Suprapubic skin (tissue), 4 donors: ENCODE measurements at regions not wholly inside any gene's neighbourhood (a gene's known extent, or its start where the extent isn't known, plus 50 kb on each side); places are given as distances from the start of the nearest gene placed in this dataset.

Source experiments
- DNase-seq, 2 donors: peaks; one replicate each; pipeline ENCODE4 v3.0.0-alpha.2; 2019; ENCODE audit warnings: low spot score in 2 of 2
- H3K27ac ChIP-seq: fragments of 200-600 bp; sonication (generic); one replicate; pipeline ENCODE4 v1.5.1; 2019
- H3K27me3 ChIP-seq: fragments of 200-600 bp; sonication (generic); one replicate; pipeline ENCODE4 v1.5.1; 2019
- H3K36me3 ChIP-seq: fragments of 200-600 bp; sonication (generic); one replicate; pipeline ENCODE4 v1.5.1; 2019
- H3K4me1 ChIP-seq: fragments of 200-600 bp; sonication (generic); one replicate; pipeline ENCODE4 v1.5.1; 2019
- H3K4me3 ChIP-seq: fragments of 200-600 bp; sonication (generic); one replicate; pipeline ENCODE4 v1.5.1; 2019; ENCODE audit warnings: mild to moderate bottlenecking
- H3K9me3 ChIP-seq: fragments of 200-600 bp; sonication (generic); one replicate; pipeline ENCODE4 v1.5.1; 2019
- EP300 ChIP-seq: sonication (generic); formaldehyde crosslinking; IDR thresholded peaks from one replicate; pipeline ENCODE4 v1.6.1; 2017; ENCODE audit warnings: antibody characterized with exemption
- POLR2A ChIP-seq, 2 donors: fragments of 450-650 bp; IDR thresholded peaks; one replicate each; pipeline ENCODE4 v1.6.1; 2017; ENCODE audit warnings: antibody characterized with exemption in 2 of 2, mild to moderate bottlenecking in 2 of 2, moderate library complexity in 2 of 2
- POLR2AphosphoS5 ChIP-seq, 3 donors: sonication (generic); formaldehyde crosslinking; IDR thresholded peaks; one replicate each; pipeline ENCODE4 v1.6.1; 2017; ENCODE audit warnings: antibody characterized with exemption in 3 of 3
- WGBS: methylation state at CpG from one replicate; pipeline ENCODE4 v1.1.5; 2018; 5-methylcytosine and 5-hydroxymethylcytosine counted together
- TF ChIP-seq, protein P1 (sequence below), 2 donors: fragments of 200-600 bp in 1 of 2; fragments of 450-650 bp in 1 of 2; sonication (generic) in 1 of 2; IDR thresholded peaks; one replicate each; pipeline ENCODE4 v1.5.1; 2016 to 2019; ENCODE audit warnings: antibody characterized with exemption in 2 of 2, mild to moderate bottlenecking in 1 of 2, moderate library complexity in 1 of 2

- H3K27ac ChIP-seq: no peak overlapping the region
- H3K9me3 ChIP-seq: no peaks in the 10 kb centered on the region
- 71% methylated on average over 6 of the region's 6 CpGs for WGBS
- DNase-seq: no peak
- no peaks in the 10 kb centered on the region for H3K36me3 ChIP-seq
- no peak overlapping the region for H3K4me3 ChIP-seq
- H3K4me1 ChIP-seq: peaks cover 4% of the 10 kb centered on the region
- TF ChIP-seq, protein P1, sequence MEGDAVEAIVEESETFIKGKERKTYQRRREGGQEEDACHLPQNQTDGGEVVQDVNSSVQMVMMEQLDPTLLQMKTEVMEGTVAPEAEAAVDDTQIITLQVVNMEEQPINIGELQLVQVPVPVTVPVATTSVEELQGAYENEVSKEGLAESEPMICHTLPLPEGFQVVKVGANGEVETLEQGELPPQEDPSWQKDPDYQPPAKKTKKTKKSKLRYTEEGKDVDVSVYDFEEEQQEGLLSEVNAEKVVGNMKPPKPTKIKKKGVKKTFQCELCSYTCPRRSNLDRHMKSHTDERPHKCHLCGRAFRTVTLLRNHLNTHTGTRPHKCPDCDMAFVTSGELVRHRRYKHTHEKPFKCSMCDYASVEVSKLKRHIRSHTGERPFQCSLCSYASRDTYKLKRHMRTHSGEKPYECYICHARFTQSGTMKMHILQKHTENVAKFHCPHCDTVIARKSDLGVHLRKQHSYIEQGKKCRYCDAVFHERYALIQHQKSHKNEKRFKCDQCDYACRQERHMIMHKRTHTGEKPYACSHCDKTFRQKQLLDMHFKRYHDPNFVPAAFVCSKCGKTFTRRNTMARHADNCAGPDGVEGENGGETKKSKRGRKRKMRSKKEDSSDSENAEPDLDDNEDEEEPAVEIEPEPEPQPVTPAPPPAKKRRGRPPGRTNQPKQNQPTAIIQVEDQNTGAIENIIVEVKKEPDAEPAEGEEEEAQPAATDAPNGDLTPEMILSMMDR (IDR thresholded peaks at IDR 0.05): no peak
- TF ChIP-seq POLR2A (IDR thresholded peaks at IDR 0.05): no peak
- no peak for TF ChIP-seq POLR2AphosphoS5 (IDR thresholded peaks at IDR 0.05)
- no peaks in the 10 kb centered on the region for H3K27me3 ChIP-seq
Measured at GRCh38 chr9:96075111-96075510, 199.6 kb downstream of the ERCC6L2 start.

DNA sequence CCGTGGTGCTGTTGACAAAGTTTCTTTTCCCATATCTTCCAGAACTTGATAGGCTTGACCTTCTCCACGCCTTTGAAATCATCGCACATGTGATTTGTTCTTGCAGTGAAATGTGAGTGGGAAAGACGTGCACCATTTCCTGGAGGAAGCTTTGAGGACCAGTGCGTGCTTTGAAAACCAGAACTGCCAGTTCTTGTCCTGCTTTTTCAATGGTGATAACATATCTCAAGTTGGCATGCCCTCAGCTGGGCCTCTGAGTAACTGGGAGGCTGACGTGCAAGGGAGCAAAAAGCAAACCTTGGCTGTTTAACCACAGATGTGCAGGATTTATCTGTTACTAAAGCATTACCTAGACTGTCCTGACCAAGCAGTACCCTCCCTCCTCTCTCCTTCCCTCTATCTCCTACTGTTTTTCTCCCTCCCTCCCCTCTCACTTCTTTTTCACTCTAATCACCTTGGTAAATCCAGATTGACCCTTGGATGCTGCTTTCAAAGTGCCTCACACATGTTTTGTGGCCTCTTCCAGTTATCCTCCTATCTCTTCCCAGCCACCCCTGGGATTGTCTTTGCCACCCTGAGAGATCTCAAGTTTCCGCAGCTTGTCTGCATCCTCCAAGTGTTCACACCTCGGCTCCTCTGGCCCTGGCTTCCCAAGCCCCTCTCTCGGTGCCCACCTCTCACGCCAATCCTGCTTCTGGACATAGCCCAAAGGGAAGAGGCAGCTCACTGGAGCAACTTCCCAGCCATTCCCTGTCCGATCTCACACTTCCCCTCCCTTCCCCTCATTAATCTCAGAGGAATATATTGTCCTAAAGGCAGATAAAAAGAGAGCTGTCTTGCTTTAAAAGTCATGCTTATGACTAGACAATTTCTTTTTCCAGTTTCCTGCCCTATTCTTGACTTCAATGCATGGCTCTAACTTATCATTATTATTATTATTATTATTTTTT, 198.3 kb downstream of the ERCC6L2 start:
- Histone ChIP-seq H3K27ac (no peak overlapping the region), H3K9me3 (no peaks in the 10 kb centered on the region), H3K27me3 (no peaks in the 10 kb centered on the region), H3K4me3 (no peak overlapping the region), H3K36me3 (no peaks in the 10 kb centered on the region), H3K4me1 (no peaks in the 10 kb centered on the region)
- 71% methylated on average over 11 of the region's 11 CpGs for WGBS
- no peak for DNase-seq
- TF ChIP-seq POLR2A (IDR thresholded peaks at IDR 0.05): no peak
- TF ChIP-seq, protein P1 (IDR thresholded peaks at IDR 0.05): no peak
- no peak for TF ChIP-seq POLR2AphosphoS5 (IDR thresholded peaks at IDR 0.05)
- TF ChIP-seq EP300: no peak

- 97% methylated on average over 8 of the region's 8 CpGs for WGBS
- Histone ChIP-seq H3K4me3 (no peak overlapping the region), H3K36me3 (no peaks in the 10 kb centered on the region), H3K27me3 (no peaks in the 10 kb centered on the region), H3K4me1 (peaks cover 3% of the 10 kb centered on the region), H3K27ac (no peak overlapping the region), H3K9me3 (no peaks in the 10 kb centered on the region)
- TF ChIP-seq, protein P1 (IDR thresholded peaks at IDR 0.05): no peak
- no peak for TF ChIP-seq EP300
- TF ChIP-seq POLR2AphosphoS5 (IDR thresholded peaks at IDR 0.05): no peak
- TF ChIP-seq POLR2A (IDR thresholded peaks at IDR 0.05): no peak
- DNase-seq: no peak
Measured at GRCh38 chr9:96072930-96073329, 197.4 kb downstream of the ERCC6L2 start.

DNA sequence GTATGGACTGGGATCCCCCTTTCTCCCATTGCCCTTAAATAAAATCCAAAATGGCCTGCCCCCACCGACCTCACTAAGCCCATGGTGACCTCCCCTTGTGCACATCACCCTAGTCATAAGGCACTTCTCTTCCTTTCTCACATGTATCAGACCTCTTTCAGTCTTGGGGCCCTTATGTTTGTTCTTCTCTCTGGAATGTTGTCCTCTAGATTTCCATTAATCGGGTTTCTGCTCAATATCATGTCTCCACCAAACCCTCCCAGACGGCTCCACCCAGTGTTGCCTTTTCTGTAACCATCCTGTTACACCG, 196.3 kb downstream of the ERCC6L2 start:
- DNase-seq: no peak
- Histone ChIP-seq H3K36me3 (no peaks in the 10 kb centered on the region), H3K9me3 (no peaks in the 10 kb centered on the region), H3K27me3 (no peaks in the 10 kb centered on the region), H3K4me1 (peaks cover 5% of the 10 kb centered on the region), H3K27ac (no peak overlapping the region), H3K4me3 (no peak overlapping the region)
- 93% methylated on average over 4 of the region's 4 CpGs for WGBS
- no peak for TF ChIP-seq EP300
- TF ChIP-seq, protein P1 (IDR thresholded peaks at IDR 0.05): no peak
- no peak for TF ChIP-seq POLR2AphosphoS5 (IDR thresholded peaks at IDR 0.05)
- no peak for TF ChIP-seq POLR2A (IDR thresholded peaks at IDR 0.05)

- Histone ChIP-seq H3K36me3 (no peaks in the 10 kb centered on the region), H3K9me3 (no peaks in the 10 kb centered on the region), H3K27ac (no peak overlapping the region), H3K4me3 (no peak overlapping the region), H3K4me1 (peaks cover 8% of the 10 kb centered on the region), H3K27me3 (no peaks in the 10 kb centered on the region)
- 78% methylated on average over 5 of the region's 5 CpGs for WGBS
- no peak for DNase-seq
- TF ChIP-seq POLR2A (IDR thresholded peaks at IDR 0.05): no peak
- TF ChIP-seq, protein P1 (IDR thresholded peaks at IDR 0.05): peak in 1 of 2 donors; percentile 49
Measured at GRCh38 chr9:96071076-96071814, 195.8 kb downstream of the ERCC6L2 start.
